Adrenal gland (tissue), 5 donors: ENCODE measurements at regions not wholly inside any gene's neighbourhood (a gene's known extent, or its start where the extent isn't known, plus 50 kb on each side); places are given as distances from the start of the nearest gene placed in this dataset.

ENCODE experiments used
- CTCF ChIP-seq, 6 experiments: fragments of 450-650 bp in 4 of 6; fragments of 200-600 bp in 2 of 6; sonication (generic) in 1 of 6; IDR thresholded peaks; 1 replicate in 5 of 6; 2 replicates in 1 of 6; pipeline versions ENCODE4 v1.5.1 to v1.8.0; 2016 to 2021; ENCODE audit warnings: antibody characterized with exemption in 6 of 6, mild to moderate bottlenecking in 2 of 6, moderate library complexity in 1 of 6
- POLR2A ChIP-seq, 2 donors: fragments of 450-650 bp; IDR thresholded peaks; one replicate each; pipeline ENCODE4 v1.6.1; 2017; ENCODE audit warnings: antibody characterized with exemption in 2 of 2, mild to moderate bottlenecking in 2 of 2, moderate library complexity in 1 of 2
- donor health status: DM: no; HTN: no; CAD: no.

GRCh38 chr11:87529486-87529885, 491.8 kb downstream of the TMEM135 start:
- TF ChIP-seq CTCF (IDR thresholded peaks at IDR 0.05) (no peak), POLR2A (IDR thresholded peaks at IDR 0.05) (no peak)
